ENCODE measurements at regions not wholly inside any gene's neighbourhood (a gene's known extent, or its start where the extent isn't known, plus 50 kb on each side); places are given as distances from the start of the nearest gene placed in this dataset.

DNA sequence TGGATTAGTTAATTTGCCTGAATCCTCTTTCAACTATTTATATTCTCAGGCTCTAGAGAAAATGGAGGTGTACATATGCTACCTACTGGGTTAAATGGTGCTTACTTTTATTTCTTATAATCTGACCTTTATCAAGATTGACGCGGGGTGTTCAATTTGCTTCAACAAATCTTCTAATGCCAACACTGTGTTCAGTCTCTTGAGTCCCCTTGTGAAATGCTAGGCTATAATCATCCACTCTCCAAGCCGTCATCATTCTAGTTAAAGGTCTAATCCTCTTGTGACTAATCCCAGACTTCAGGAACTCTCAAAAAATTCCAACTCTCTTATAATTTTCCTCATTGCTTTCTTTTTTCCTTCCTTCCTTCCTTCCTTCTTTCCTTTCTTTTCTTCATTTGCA is 1396.2 kb downstream of the CDH8 start:
- TF ChIP-seq POLR2A (IDR thresholded peaks at IDR 0.05) (no peak), POLR2AphosphoS5 (IDR thresholded peaks at IDR 0.05) (no peak), CTCF (IDR thresholded peaks at IDR 0.05) (no peak), EP300 (IDR thresholded peaks at IDR 0.05) (no peak)
